ENCODE measurements at regions not wholly inside any gene's neighbourhood (a gene's known extent, or its start where the extent isn't known, plus 50 kb on each side); places are given as distances from the start of the nearest gene placed in this dataset.

GRCh38 chr9:31587146-31587545 lies 797.3 kb upstream of the ACO1 start:
- H3K14ac ChIP-seq (ENCODE audit: insufficient read depth, low read length): no peak overlapping the region
- no peak overlapping the region for H2AK5ac ChIP-seq (ENCODE audit: insufficient read length, low read length)
- H3K9ac ChIP-seq (ENCODE audit: extremely low read depth, insufficient read length, low read length): no peak overlapping the region
- H3K4me3 Mint-ChIP-seq: no peak overlapping the region
- H4K5ac ChIP-seq (ENCODE audit: insufficient read length, low read depth, low read length): no peak overlapping the region
- no peak overlapping the region for H3K4me2 ChIP-seq (ENCODE audit: insufficient read depth, insufficient read length, low read length)
- no peak overlapping the region for H3K4ac ChIP-seq (ENCODE audit: low read depth, low read length)
- H3K56ac ChIP-seq (ENCODE audit: insufficient read length, low read depth, low read length): no peak overlapping the region
- H4K91ac ChIP-seq (ENCODE audit: insufficient read length, low read depth, low read length): no peak overlapping the region
- no peak overlapping the region for H4K8ac ChIP-seq (replicated peaks; ENCODE audit: insufficient read length, low read depth, low read length)
- H2BK12ac ChIP-seq (ENCODE audit: insufficient read length, low read depth, low read length): no peak overlapping the region
- H3K9me3 Mint-ChIP-seq: no peaks in the 10 kb centered on the region
- WGBS (ENCODE audit: extremely low coverage, insufficient read length, low lambda C conversion rate): no CpG with 5 or more reads among the region's 3 CpGs
- H3K36me3 Mint-ChIP-seq (ENCODE audit: insufficient read depth in 1 of 3, low read depth in 3 of 3): no peaks in the 10 kb centered on the region
- TF ChIP-seq CTCF (conservative IDR thresholded peaks at IDR 0.05): no peak
- no peak overlapping the region for H3K27ac Mint-ChIP-seq
- no peaks in the 10 kb centered on the region for H4K20me1 ChIP-seq (ENCODE audit: control insufficient read depth, insufficient read depth, insufficient read length)
- H3K4me1 Mint-ChIP-seq: no peaks in the 10 kb centered on the region
- no peaks in the 10 kb centered on the region for H3K27me3 ChIP-seq (ENCODE audit: insufficient read depth, low read length)
- no peak for DNase-seq
- H3K23ac ChIP-seq (ENCODE audit: insufficient read length, low read depth, low read length): no peak overlapping the region
- H3K27me3 Mint-ChIP-seq (ENCODE audit: low read depth): no peaks in the 10 kb centered on the region
- H3K9me3 ChIP-seq (ENCODE audit: control insufficient read depth, low read depth, low read length): no peaks in the 10 kb centered on the region
- H3K4me1 ChIP-seq (ENCODE audit: insufficient read depth, low read length): no peaks in the 10 kb centered on the region
- H2BK5ac ChIP-seq (ENCODE audit: insufficient read length, low read length): no peak overlapping the region
- H2BK20ac ChIP-seq (ENCODE audit: low read depth, low read length, poor library complexity, severe bottlenecking): no peak overlapping the region
- no peaks in the 10 kb centered on the region for H3K79me1 ChIP-seq (ENCODE audit: insufficient read depth, low read depth, low read length, poor library complexity, severe bottlenecking)
- H2AFZ ChIP-seq (ENCODE audit: low read length): no peak overlapping the region
- no peak overlapping the region for H3K27ac ChIP-seq (ENCODE audit: insufficient read length, low read depth, low read length)
- H2BK15ac ChIP-seq (ENCODE audit: low read depth, low read length): no peak overlapping the region
- H3T11ph ChIP-seq (ENCODE audit: low read length): no peak overlapping the region
- H2BK120ac ChIP-seq (ENCODE audit: low read depth, low read length, poor library complexity, severe bottlenecking): no peak overlapping the region
- no peaks in the 10 kb centered on the region for H3K79me2 ChIP-seq (ENCODE audit: insufficient read depth, low read length)
- H3K23me2 ChIP-seq (ENCODE audit: insufficient read length, low read depth, low read length, poor library complexity, severe bottlenecking): no peaks in the 10 kb centered on the region
- no peak overlapping the region for H3K18ac ChIP-seq (ENCODE audit: insufficient read length, low read depth, low read length)

Measured in H9 (cell line).